T-cell (primary cell): ENCODE measurements at regions not wholly inside any gene's neighbourhood (a gene's known extent, or its start where the extent isn't known, plus 50 kb on each side); places are given as distances from the start of the nearest gene placed in this dataset.
"Not testable (repeated sequence)": the region's sequence is repeated elsewhere in the genome, so short reads cannot be mapped to it uniquely, and the experiment has no call there.

Source experiments
- ATAC-seq, 4 experiments: fragments of 200-7000 bp in 3 of 4; fragments of 150-1000 bp in 1 of 4; cut with Tn5 transposase; replicated peaks in 1 of 4; 1 replicate in 3 of 4; 2 replicates in 1 of 4; pipeline ENCODE4 v1.10.0; 2021; ENCODE audit warnings: moderate library complexity in 3 of 4, mild to moderate bottlenecking in 2 of 4, moderate number of reproducible peaks in 1 of 4
- CTCF ChIA-PET, 2 donors: fragments of 300-600 bp; sonication (Branson Sonifier 250); formaldehyde crosslinking; loops; one replicate each; lab custom pipeline; 2022; ENCODE audit warnings: antibody characterized with exemption in 2 of 2; lab: Charles Lee
- POLR2A ChIA-PET, 2 donors: fragments of 300-600 bp; sonication (Branson Sonifier 250); formaldehyde crosslinking; loops; one replicate each; lab custom pipeline; 2022; ENCODE audit warnings: antibody characterized with exemption in 2 of 2; lab: Charles Lee
- DNase-seq, 35 experiments: peaks; one replicate each; pipeline versions ENCODE4 v3.0.0 to v3.0.0-alpha.2; 2013 to 2023
- H3K27ac ChIP-seq: one replicate; pipeline ENCODE4 v1.5.1; 2013; ENCODE audit warnings: low read length
- H3K27me3 ChIP-seq, 2 experiments: replicated peaks in 1 of 2; 1 replicate in 1 of 2; 2 replicates in 1 of 2; pipeline versions ENCODE4 v1.6.1 to v1.7.0; 2013; ENCODE audit warnings: low read length in 1 of 2, mixed read lengths in 1 of 2; ENCODE audit not compliant: control insufficient read depth in 2 of 2, insufficient read depth in 2 of 2; ENCODE audit errors: extremely low read depth in 1 of 2
- H3K36me3 ChIP-seq, 2 donors: 1 replicate in 1 of 2; 2 replicates in 1 of 2; pipeline versions ENCODE4 v1.6.1 to v1.7.0; 2013; ENCODE audit warnings: low read length in 1 of 2; ENCODE audit not compliant: control insufficient read depth in 2 of 2, insufficient read depth in 1 of 2; ENCODE audit errors: extremely low read depth in 1 of 2
- H3K4me1 ChIP-seq, 2 experiments: 1 replicate in 1 of 2; 2 replicates in 1 of 2; pipeline versions ENCODE4 v1.6.1 to v1.7.0; 2013; ENCODE audit warnings: low read length in 2 of 2, mixed read lengths in 1 of 2; ENCODE audit not compliant: insufficient read depth in 2 of 2, control insufficient read depth in 1 of 2; ENCODE audit errors: extremely low read depth in 1 of 2
- H3K4me3 ChIP-seq, 2 donors: 1 replicate in 1 of 2; 2 replicates in 1 of 2; pipeline versions ENCODE4 v1.5.1 to v1.7.0; 2013; ENCODE audit warnings: mild to moderate bottlenecking in 2 of 2, low read length in 1 of 2, moderate library complexity in 1 of 2; ENCODE audit not compliant: control insufficient read depth in 1 of 2; ENCODE audit errors: extremely low read depth in 1 of 2
- H3K9me3 ChIP-seq: 2 replicates; pipeline ENCODE4 v1.7.0; 2013
- H3K27ac Mint-ChIP-seq, 2 donors: one replicate each; pipeline ENCODE4 v1.8.0; 2020 to 2021; ENCODE audit warnings: mild to moderate bottlenecking in 2 of 2, mixed read lengths in 2 of 2
- H3K27me3 Mint-ChIP-seq, 2 donors: one replicate each; pipeline ENCODE4 v1.8.0; 2021 to 2022; ENCODE audit warnings: mixed read lengths in 2 of 2
- H3K36me3 Mint-ChIP-seq: one replicate; pipeline ENCODE4 v1.8.0; 2021; ENCODE audit warnings: mixed read lengths
- H3K4me1 Mint-ChIP-seq, 3 donors: one replicate each; pipeline ENCODE4 v1.8.0; 2020 to 2022; ENCODE audit warnings: mixed read lengths in 3 of 3, mild to moderate bottlenecking in 1 of 3
- H3K4me3 Mint-ChIP-seq, 3 donors: one replicate each; pipeline ENCODE4 v1.8.0; 2020 to 2022; ENCODE audit warnings: mild to moderate bottlenecking in 3 of 3, mixed read lengths in 3 of 3, moderate library complexity in 3 of 3
- H3K9me3 Mint-ChIP-seq, 3 donors: one replicate each; pipeline ENCODE4 v1.8.0; 2020 to 2022; ENCODE audit warnings: mixed read lengths in 3 of 3
- WGBS: methylation state at CpG from one replicate; pipeline ENCODE4 v1.1.5; 2013; ENCODE audit warnings: missing lambda C conversion rate; ENCODE audit not compliant: insufficient coverage; 5-methylcytosine and 5-hydroxymethylcytosine counted together

GRCh38 chr11:134492411-134492810 lies 80.4 kb upstream of the B3GAT1 start:
- H3K4me1 Mint-ChIP-seq, H3K27ac ChIP-seq, POLR2A ChIA-PET, H3K27me3 ChIP-seq, H3K27ac Mint-ChIP-seq, H3K4me1 ChIP-seq, H3K4me3 Mint-ChIP-seq, H3K9me3 ChIP-seq, H3K36me3 ChIP-seq, ATAC-seq, H3K36me3 Mint-ChIP-seq, CTCF ChIA-PET, DNase-seq, H3K4me3 ChIP-seq: not testable (repeated sequence)
- Mint-ChIP-seq H3K27me3 (peaks cover 15 to 19% of the 10 kb centered on the region in 2 donors), H3K9me3 (peaks cover 10 to 21% (median 20%) of the 10 kb centered on the region in 3 donors)
- no CpG with 5 or more reads among the region's 2 CpGs for WGBS

- ChIA-PET CTCF (no interaction called here), POLR2A (no interaction called here)
- no peak for ATAC-seq
- peaks cover 3 to 5% (median 4%) of the 10 kb centered on the region in 3 donors for H3K9me3 Mint-ChIP-seq
- H3K4me1 Mint-ChIP-seq: no peaks in the 10 kb centered on the region
- no peak overlapping the region for H3K4me3 Mint-ChIP-seq
- H3K36me3 ChIP-seq: no peaks in the 10 kb centered on the region
- no peaks in the 10 kb centered on the region for H3K4me1 ChIP-seq
- no peaks in the 10 kb centered on the region for H3K9me3 ChIP-seq
- H3K27ac Mint-ChIP-seq: no peak overlapping the region
- H3K27me3 ChIP-seq: peaks cover 0 to 8% of the 10 kb centered on the region in 2 experiments
- H3K27ac ChIP-seq: no peak overlapping the region
- H3K4me3 ChIP-seq: no peak overlapping the region
- H3K36me3 Mint-ChIP-seq: no peaks in the 10 kb centered on the region
- no peak for DNase-seq
- peaks cover 9 to 14% of the 10 kb centered on the region in 2 donors for H3K27me3 Mint-ChIP-seq
- WGBS: 54% methylated on average over 5 of the region's 5 CpGs
These were observed 77.7 kb upstream of the B3GAT1 start for GRCh38 chr11:134489728-134490127.

GRCh38 chr11:134488913-134489312 lies 76.9 kb upstream of the B3GAT1 start:
- H3K4me1 Mint-ChIP-seq: no peaks in the 10 kb centered on the region
- peaks cover 9 to 14% of the 10 kb centered on the region in 2 donors for H3K27me3 Mint-ChIP-seq
- Histone ChIP-seq H3K27ac (no peak overlapping the region), H3K9me3 (no peaks in the 10 kb centered on the region), H3K4me3 (no peak overlapping the region), H3K36me3 (no peaks in the 10 kb centered on the region), H3K4me1 (no peaks in the 10 kb centered on the region), H3K27me3 (peaks cover 0 to 8% of the 10 kb centered on the region in 2 experiments)
- H3K9me3 Mint-ChIP-seq: peaks cover 1 to 5% (median 3%) of the 10 kb centered on the region in 3 donors
- no peaks in the 10 kb centered on the region for H3K36me3 Mint-ChIP-seq
- no peak overlapping the region for H3K4me3 Mint-ChIP-seq
- DNase-seq (peak in 1 of 35 experiments; percentile 6), ATAC-seq (no peak)
- ChIA-PET CTCF (no interaction called here), POLR2A (no interaction called here)
- 62% methylated on average over 9 of the region's 9 CpGs for WGBS
- H3K27ac Mint-ChIP-seq: no peak overlapping the region

- Mint-ChIP-seq H3K4me1 (no peaks in the 10 kb centered on the region), H3K36me3 (no peaks in the 10 kb centered on the region), H3K27ac (no peak overlapping the region), H3K27me3 (peaks cover 9 to 14% of the 10 kb centered on the region in 2 donors), H3K4me3 (no peak overlapping the region), H3K9me3 (peaks cover 0 to 5% (median 3%) of the 10 kb centered on the region in 3 donors)
- Histone ChIP-seq H3K4me3 (no peak overlapping the region), H3K9me3 (no peaks in the 10 kb centered on the region), H3K27me3 (peaks cover 0 to 8% of the 10 kb centered on the region in 2 experiments), H3K36me3 (no peaks in the 10 kb centered on the region), H3K27ac (no peak overlapping the region), H3K4me1 (no peaks in the 10 kb centered on the region)
- ChIA-PET POLR2A (no interaction called here), CTCF (no interaction called here)
- WGBS: 66% methylated on average over 4 of the region's 4 CpGs
- no peak for ATAC-seq
- no peak for DNase-seq
These were observed 76.5 kb upstream of the B3GAT1 start for GRCh38 chr11:134488512-134488911.

GRCh38 chr11:134487696-134488095 lies 75.7 kb upstream of the B3GAT1 start:
- no peak overlapping the region for H3K4me3 Mint-ChIP-seq
- H3K9me3 ChIP-seq: no peaks in the 10 kb centered on the region
- no peaks in the 10 kb centered on the region for H3K4me1 Mint-ChIP-seq
- no peaks in the 10 kb centered on the region for H3K4me1 ChIP-seq
- H3K27ac ChIP-seq: no peak overlapping the region
- ATAC-seq (no peak), DNase-seq (no peak)
- POLR2A ChIA-PET: no interaction called here
- no peaks in the 10 kb centered on the region for H3K9me3 Mint-ChIP-seq
- H3K27me3 ChIP-seq: peaks cover 0 to 8% of the 10 kb centered on the region in 2 experiments
- CTCF ChIA-PET: no interaction called here
- H3K36me3 Mint-ChIP-seq: no peaks in the 10 kb centered on the region
- no peak overlapping the region for H3K4me3 ChIP-seq
- 90% methylated on average over 2 of the region's 3 CpGs for WGBS
- H3K36me3 ChIP-seq: no peaks in the 10 kb centered on the region
- peaks cover 9 to 14% of the 10 kb centered on the region in 2 donors for H3K27me3 Mint-ChIP-seq
- no peak overlapping the region for H3K27ac Mint-ChIP-seq

GRCh38 chr11:134486704-134487103 lies 74.7 kb upstream of the B3GAT1 start:
- DNase-seq (no peak), ATAC-seq (no peak)
- H3K36me3 ChIP-seq: no peaks in the 10 kb centered on the region
- no peaks in the 10 kb centered on the region for H3K4me1 ChIP-seq
- ChIA-PET CTCF (no interaction called here), POLR2A (no interaction called here)
- no peak overlapping the region for H3K4me3 ChIP-seq
- Mint-ChIP-seq H3K9me3 (no peaks in the 10 kb centered on the region), H3K27me3 (peaks cover 9 to 14% of the 10 kb centered on the region in 2 donors), H3K4me1 (no peaks in the 10 kb centered on the region), H3K4me3 (no peak overlapping the region), H3K36me3 (no peaks in the 10 kb centered on the region), H3K27ac (no peak overlapping the region)
- no peaks in the 10 kb centered on the region for H3K9me3 ChIP-seq
- H3K27me3 ChIP-seq: peaks cover 0 to 9% of the 10 kb centered on the region in 2 experiments
- H3K27ac ChIP-seq: no peak overlapping the region
- 57% methylated on average over 5 of the region's 6 CpGs for WGBS

GRCh38 chr11:134486106-134486505 lies 74.1 kb upstream of the B3GAT1 start:
- DNase-seq (no peak), ATAC-seq (no peak)
- Mint-ChIP-seq H3K4me1 (no peaks in the 10 kb centered on the region), H3K27ac (no peak overlapping the region), H3K9me3 (no peaks in the 10 kb centered on the region), H3K27me3 (peaks cover 12 to 14% of the 10 kb centered on the region in 2 donors), H3K4me3 (no peak overlapping the region), H3K36me3 (no peaks in the 10 kb centered on the region)
- H3K27ac ChIP-seq: no peak overlapping the region
- H3K9me3 ChIP-seq: no peaks in the 10 kb centered on the region
- peaks cover 0 to 14% of the 10 kb centered on the region in 2 experiments for H3K27me3 ChIP-seq
- ChIA-PET CTCF (no interaction called here), POLR2A (no interaction called here)
- WGBS: 73% methylated on average over 8 of the region's 11 CpGs
- no peak overlapping the region for H3K4me3 ChIP-seq
- H3K36me3 ChIP-seq: no peaks in the 10 kb centered on the region
- H3K4me1 ChIP-seq: no peaks in the 10 kb centered on the region
